GM19193 (cell line): ENCODE measurements at regions not wholly inside any gene's neighbourhood (a gene's known extent, or its start where the extent isn't known, plus 50 kb on each side); places are given as distances from the start of the nearest gene placed in this dataset.

Experiments used
- POLR2A ChIP-seq: IDR thresholded peaks from 4 replicates; pipeline ENCODE4 v1.6.1; 2011; ENCODE audit not compliant: insufficient read depth, insufficient read length; ENCODE audit errors: extremely low read depth

DNA sequence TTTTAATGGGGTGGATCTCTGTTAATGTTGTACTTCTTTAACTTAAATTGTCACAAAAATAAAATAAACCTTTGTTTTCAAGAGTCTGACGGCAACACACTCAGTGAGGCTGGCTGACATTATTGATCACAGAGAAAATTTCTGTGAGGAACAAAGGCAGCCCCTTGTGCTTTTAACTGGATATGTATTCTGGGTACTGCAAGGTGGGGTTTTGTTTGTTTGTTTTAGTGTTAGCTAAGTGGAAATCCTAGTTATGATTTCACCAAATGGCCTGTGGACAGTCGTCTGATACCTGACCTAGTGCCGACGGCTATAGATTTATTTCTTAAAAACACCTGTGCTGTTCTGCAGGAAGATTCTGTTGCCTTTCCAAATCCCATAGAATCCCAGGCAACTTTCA lies 1329.5 kb upstream of the ZEB2 start:
- TF ChIP-seq POLR2A, result no peak

DNA sequence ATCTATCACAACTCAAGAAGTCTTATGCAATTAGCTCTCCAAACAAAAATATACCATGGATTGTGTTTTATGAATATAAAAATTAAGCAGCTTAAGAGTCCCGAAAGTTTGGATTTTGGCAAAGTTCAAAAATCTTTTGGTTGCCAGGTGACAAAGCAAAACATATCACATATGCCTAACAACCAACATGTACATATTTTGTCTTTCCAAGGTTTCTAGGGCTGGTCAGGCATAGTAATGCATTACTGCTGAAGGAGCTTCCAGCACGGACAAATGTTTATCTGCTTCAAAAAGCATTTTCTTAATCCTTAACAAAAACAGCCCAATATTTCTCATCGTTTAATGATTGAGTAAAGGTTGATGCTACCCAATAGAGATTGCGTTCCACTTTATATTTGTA lies 1327.1 kb upstream of the ZEB2 start:
- no peak for TF ChIP-seq POLR2A

DNA sequence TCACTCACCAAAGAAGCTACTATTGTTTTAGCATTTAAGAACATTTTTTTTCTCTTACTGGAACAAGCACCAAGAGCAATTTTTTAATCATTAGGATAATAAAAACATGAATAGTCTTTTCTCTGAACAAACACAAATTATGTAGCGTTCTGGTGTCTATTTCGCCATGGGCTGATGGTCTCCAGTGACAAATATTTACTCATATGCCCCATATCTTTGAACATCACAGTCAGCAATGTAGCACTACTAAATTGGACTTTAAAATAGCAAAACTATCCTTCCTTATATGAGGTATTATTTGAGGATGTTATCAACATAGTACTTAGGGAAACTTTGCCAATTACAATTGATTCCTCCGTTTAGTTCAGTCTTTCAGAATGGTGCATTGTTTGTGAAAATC lies 1326.0 kb upstream of the ZEB2 start:
- TF ChIP-seq POLR2A, result no peak

DNA sequence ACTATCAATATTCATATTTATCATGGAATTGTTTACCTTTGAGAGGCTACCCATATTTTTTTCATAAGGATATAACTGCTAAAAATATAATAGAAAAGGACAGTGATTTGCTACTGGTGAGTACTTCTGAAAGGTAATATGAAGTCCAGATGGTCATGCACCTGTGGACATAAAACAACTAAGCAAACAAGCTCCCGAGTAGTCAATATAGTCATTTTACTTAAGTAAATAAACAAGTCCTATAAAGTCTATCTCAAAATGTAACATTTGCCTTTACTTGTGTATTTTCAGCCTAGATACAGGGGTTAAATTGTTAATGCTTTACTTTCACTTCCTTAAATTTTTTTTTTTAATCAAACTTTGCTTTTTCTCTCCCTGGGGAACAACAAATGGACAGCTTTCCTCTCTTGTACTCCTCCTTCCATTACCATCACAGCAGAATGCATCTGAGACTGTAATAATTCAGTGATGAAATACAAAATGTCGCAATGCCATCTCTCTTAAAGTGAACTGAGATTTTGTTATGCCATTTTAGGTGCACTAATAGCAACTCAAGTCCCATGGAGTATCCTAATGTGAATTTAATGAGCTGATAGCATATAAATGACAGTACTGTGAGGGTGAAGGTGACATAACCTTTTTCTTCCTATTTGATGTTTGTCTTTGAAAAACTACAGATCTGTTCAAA lies 1325.4 kb upstream of the ZEB2 start:
- TF ChIP-seq POLR2A, result no peak

DNA sequence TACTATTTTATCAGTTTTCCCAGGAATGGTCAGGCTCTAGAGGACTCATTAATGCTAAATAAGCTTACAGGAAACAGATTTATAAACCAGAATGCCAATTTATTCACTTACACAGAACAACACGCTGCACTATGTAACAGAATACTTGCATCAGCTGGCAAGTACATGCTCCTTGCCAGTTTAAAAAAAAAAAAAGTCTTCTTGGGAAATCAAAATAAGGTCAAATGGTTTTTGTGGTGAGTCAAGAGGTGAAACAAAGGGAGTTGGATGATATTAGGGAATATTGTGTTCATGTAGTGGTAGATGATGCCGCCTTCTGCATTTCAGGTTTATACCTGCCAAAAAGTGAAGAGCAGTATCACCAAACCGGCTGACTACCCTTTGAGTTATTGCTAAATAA lies 1322.1 kb upstream of the ZEB2 start:
- TF ChIP-seq POLR2A, result no peak

DNA sequence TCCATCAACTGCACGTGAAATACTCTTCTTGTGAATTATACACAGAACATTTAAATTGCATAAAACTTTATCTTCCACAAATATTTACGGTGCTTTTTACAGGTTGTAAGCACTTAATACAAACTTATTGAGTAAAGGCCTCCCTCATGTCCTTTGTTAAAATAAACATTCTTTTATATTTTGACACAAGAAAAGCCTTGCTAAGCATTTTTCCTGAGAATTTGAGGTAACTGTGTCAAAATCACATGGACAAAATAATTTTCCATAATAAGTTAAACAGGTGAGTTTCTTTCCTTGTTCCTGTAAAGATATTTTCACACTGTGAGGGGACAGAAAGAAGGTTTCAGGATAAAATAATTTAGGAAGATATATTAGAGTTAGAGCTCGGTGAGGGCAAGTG lies 1317.1 kb upstream of the ZEB2 start:
- no peak for TF ChIP-seq POLR2A

DNA sequence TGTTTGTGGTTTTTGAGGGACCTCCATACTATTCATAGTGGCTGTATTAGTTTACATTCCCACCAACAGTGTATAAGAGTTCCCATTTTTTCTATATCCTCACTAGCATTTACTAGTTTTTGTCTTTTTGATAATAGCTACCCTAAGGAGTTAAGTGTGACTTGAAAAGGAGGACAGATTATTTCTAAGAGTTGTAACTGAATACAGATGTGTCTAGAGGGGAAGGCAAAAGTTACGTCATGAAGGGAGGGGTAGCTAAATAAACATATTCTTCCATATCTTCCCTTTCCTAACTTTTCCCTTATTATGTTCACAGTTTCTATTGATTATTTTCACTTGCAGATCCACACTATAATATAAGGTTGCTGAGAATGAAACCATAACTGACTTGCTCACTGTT lies 1315.7 kb upstream of the ZEB2 start:
- no peak for TF ChIP-seq POLR2A

DNA sequence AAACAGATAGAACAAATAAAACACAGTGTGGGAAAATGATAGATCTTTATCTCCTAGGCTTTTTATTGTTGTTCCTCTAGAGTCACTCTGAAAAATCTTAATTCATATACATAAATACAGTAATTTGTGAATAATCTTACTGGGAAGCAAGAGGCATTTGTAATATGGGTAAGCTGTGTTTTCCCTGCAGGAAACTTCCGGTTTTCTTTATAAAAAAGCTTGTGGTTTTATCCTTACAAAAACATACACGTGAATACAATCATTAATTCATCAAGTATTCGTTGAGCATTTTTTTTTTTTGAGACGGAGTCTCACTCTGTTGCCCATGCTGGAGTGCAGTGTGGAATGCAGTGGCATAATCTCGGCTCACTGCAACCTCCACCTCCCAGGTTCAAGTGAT lies 1312.8 kb upstream of the ZEB2 start:
- no peak for TF ChIP-seq POLR2A

DNA sequence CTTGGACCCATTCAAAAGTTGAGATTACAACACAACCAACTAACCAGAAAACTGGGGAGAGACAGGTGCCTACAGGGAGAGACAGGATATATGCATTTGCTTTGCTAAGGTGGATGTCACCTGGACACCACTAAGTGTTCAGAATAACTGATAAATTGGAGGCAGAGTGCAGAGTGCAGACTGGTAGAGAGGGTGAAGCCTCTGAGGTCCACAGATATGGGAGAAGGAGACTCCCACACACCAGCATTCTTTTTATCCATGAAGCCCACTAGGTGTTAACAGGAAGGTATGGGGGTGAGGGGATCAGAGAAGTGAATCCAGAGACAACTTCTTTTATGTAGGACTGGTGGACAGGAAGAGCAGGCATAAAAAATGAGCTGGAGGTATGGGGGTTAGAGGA lies 1310.0 kb upstream of the ZEB2 start:
- TF ChIP-seq POLR2A, result no peak

DNA sequence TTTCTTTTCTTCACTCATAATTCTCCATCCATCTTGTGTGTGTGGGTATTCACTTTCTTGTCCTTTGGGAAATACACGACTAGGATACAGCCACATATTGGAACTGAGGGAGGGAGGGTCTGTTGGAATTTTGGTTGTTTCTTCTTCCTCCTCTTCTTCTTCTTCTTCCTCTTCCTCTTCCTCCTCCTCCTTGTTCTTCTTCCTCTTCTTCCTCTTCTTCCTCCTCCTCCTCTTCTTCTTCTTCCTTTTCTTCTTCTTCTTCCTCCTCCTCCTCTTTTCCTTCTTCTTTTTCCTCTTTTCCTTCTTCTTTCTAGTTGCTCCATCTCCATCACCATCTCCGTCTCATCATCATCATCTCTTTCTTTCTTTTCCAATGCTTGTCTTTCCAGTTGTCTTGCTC lies 1307.3 kb upstream of the ZEB2 start:
- no peak for TF ChIP-seq POLR2A

DNA sequence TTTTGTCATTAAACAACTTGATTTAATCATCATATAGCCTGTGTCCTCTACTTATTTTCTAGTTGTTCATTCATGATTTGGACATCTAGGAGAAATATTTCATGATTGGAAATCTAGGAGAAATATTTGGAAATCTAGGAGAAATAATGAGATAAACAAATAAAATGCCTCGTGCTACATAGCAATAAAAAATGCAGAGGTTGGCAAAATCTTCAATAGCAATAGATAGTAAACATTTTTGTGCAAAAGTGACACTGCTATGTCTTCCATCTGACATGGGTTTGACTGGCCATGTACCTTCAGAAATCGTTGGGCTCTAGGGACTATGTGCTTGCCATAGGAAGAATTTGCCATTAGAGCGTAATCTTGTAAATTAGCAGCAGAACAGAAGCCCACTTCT lies 1304.5 kb upstream of the ZEB2 start:
- TF ChIP-seq POLR2A, result no peak

DNA sequence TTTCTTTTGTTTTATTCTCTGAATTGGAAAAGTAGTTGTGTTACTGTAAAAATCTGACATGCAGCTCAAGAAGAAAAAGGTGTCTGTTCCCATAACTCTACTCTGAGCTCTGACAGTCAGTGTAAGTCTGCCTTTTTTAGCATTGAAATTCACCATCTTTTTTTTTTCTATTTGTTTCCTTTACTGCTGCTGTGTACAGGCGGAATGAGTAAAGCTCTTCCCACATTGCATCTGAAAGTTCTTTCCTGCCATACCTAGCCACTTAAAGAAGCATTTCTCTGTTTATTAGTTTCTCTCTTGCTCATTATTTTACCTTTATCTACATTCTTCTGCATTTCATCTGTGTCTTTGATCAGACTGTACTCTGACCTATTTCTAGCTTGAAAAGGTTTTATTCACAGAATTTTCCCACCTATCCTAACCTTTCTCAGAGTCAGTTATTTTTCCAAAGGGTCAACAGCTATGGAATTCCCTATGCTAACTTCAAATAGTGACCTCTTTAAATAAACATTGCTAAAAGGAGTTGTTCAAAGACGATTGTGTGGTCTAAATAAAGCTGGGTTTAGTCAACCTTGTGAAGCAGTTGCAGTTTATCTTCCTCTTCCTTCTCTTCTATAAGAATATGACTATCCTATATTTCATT lies 1303.1 kb upstream of the ZEB2 start:
- TF ChIP-seq POLR2A, result no peak

DNA sequence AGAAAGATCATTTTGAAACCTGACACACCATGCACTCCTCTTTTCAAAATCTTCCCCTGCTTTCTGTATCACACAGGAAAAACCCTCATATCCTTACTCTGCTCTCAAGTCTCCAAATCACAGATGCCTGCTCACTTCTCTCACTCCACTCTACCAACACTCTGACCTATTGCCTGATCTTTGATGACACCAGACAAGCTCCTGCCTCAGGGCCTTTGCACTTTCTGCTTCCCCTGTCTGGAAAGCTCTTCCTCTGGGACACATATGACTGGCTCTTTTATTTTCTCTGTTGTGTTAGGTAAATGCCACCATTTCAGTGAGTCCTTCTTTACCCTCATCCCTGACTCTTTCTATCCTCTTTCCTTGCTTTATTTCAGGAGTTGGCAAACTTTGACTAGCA lies 1300.7 kb upstream of the ZEB2 start:
- TF ChIP-seq POLR2A, result no peak

DNA sequence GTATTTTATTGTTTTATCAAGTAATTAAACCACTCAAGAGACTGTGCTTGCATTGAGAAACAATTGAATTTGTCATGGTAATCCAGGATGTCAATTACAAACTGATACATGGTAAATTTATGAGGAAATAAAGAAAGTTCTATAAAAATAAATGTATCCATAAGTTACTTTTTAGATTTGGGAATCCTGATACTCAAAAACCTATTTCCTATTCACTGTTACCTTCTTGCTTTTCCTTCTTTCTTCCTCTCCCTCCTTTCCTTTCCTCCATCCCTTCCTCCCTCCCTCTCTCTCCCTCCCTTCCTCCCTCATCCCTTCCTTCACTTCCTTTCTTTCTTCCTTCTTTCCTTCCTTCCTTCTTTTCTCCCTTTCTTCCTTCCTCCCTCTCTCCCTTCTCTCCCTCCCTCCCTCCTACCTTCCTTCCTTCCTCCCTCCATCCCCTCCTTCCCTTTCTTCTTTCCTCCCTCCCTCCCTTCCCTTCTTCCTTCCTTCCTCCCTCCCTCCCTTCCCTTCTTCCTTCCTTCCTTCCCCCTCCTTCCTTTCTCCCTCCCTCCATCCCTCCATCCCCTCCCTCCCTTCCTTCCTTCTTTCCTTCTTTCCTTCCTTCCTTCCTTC lies 1299.1 kb upstream of the ZEB2 start:
- TF ChIP-seq POLR2A, result no peak

DNA sequence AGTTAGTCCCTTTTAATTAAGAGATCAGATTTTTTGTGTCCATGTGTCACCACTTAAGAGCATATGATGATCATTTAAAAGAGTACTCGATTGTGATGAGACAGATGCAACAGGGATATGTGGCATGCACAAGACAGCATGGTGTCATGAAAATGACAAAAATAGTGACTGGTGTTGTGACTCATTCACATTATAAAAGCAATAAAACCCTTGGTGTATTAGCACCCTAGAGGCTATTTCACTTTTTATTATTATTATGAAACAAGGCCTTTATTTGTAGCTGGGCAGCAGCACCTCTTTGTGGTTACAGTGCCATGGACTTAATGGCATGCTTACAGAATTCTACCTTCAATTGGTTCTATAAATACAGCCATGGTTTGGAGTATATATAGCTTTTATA lies 1296.0 kb upstream of the ZEB2 start:
- no peak for TF ChIP-seq POLR2A

DNA sequence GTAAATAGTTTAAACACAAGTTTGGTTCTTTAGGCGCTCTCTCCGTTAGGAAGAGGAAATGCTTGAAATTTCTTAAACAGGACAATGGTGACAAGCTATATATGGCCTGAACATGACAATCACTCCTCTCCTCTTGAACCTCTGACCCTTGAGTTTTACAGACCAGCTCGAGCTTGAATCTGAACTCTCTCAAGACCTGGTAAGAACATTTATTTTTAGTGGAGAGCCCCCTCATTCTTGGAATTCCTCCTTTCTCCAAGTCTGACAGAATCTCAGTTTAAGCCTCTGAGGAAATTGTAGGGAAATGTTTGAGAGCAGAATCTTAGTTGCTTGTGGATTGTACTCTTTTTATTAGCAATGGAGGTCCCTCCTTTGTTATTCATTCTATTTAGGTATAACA lies 1293.6 kb upstream of the ZEB2 start:
- TF ChIP-seq POLR2A, result no peak
